HEK293T (cell line): ENCODE measurements at regions not wholly inside any gene's neighbourhood (a gene's known extent, or its start where the extent isn't known, plus 50 kb on each side); places are given as distances from the start of the nearest gene placed in this dataset.

Experiments
- ARNT ChIP-seq: fragments of 450-650 bp; IDR thresholded peaks from 2 replicates; pipeline ENCODE4 v1.6.1; 2017; ENCODE audit warnings: mild to moderate bottlenecking
- ELF4 ChIP-seq: fragments of 450-650 bp; IDR thresholded peaks from 2 replicates; pipeline ENCODE4 v1.6.1; 2017; ENCODE audit warnings: antibody characterized with exemption
- FOXA1 ChIP-seq: fragments of 450-650 bp; IDR thresholded peaks from 2 replicates; pipeline ENCODE4 v1.6.1; 2016; ENCODE audit warnings: mild to moderate bottlenecking
- FOXK2 ChIP-seq: fragments of 450-650 bp; IDR thresholded peaks from 2 replicates; pipeline ENCODE4 v1.6.1; 2016; ENCODE audit warnings: mild to moderate bottlenecking
- LEF1 ChIP-seq: fragments of 450-650 bp; IDR thresholded peaks from 2 replicates; pipeline ENCODE4 v1.6.1; 2017; ENCODE audit warnings: mild to moderate bottlenecking, borderline replicate concordance
- ZNF384 ChIP-seq: fragments of 450-650 bp; IDR thresholded peaks from 2 replicates; pipeline ENCODE4 v1.6.1; 2016
- TF ChIP-seq, protein P1 (sequence below): fragments of 450-650 bp; IDR thresholded peaks from 2 replicates; pipeline ENCODE4 v1.6.1; 2016

DNA sequence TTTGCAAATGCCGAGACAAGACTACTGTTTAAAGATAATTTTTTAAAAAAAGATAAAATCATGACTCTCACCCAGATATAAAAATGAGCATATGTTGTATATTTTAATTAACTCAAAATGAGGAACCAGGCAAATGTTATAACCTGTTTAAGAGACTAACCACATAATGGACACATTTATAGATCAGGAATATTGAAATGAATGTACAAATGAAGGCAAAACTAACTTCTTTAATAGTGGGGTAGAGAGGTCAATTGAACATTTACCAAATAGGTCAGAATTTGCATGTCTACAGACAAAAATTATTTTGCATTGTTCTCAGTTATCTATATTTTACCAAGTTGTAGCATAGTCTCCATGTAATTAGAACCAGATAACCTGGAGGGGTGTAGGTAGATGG, 134.3 kb upstream of the PFN2 start:
- TF ChIP-seq, protein P1, sequence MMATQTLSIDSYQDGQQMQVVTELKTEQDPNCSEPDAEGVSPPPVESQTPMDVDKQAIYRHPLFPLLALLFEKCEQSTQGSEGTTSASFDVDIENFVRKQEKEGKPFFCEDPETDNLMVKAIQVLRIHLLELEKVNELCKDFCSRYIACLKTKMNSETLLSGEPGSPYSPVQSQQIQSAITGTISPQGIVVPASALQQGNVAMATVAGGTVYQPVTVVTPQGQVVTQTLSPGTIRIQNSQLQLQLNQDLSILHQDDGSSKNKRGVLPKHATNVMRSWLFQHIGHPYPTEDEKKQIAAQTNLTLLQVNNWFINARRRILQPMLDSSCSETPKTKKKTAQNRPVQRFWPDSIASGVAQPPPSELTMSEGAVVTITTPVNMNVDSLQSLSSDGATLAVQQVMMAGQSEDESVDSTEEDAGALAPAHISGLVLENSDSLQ = no peak
- TF ChIP-seq ELF4 = no peak
- TF ChIP-seq ZNF384 = no peak
- no peak for TF ChIP-seq FOXK2
- no peak for TF ChIP-seq FOXA1
- TF ChIP-seq ARNT = no peak
- no peak for TF ChIP-seq LEF1
